Fibroblast of pulmonary artery (primary cell): ENCODE measurements at regions not wholly inside any gene's neighbourhood (a gene's known extent, or its start where the extent isn't known, plus 50 kb on each side); places are given as distances from the start of the nearest gene placed in this dataset.

Experiments
- DNase-seq: peaks from one replicate; pipeline ENCODE4 v3.0.0-alpha.2; 2010; ENCODE audit warnings: low read depth
- H3K4me3 ChIP-seq: replicated peaks from 2 replicates; pipeline ENCODE4 v1.5.1; 2011; ENCODE audit warnings: low read depth, mild to moderate bottlenecking, control low read depth, low read length, moderate library complexity
- TF ChIP-seq, protein P1 (sequence below): IDR thresholded peaks from 2 replicates; pipeline ENCODE4 v1.5.1; 2011; ENCODE audit warnings: mild to moderate bottlenecking, control low read depth, low read length, inconsistent platforms; ENCODE audit errors: missing control alignments

DNA sequence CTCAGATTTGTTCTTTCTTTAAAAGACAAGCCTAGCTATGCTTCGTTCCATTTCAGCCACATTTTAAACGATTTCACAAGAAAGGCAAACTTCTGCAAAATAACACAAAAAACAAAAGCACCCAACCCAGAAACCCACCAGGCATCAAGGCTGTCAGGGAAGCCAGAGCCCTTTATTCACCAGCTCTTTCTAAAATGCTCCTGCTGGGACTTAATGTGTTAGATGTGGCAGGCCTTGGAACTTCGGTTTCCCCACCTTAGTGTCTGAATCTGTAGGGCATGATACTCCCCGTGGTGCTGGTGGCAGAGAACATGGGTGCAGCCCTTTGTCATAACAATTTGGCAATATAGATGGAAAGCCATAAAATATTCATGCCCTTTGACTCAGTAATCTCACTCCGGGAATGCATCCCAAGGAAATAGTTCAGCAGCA is 56.8 kb upstream of the LCTL start:
- DNase-seq = no peak
- no peak overlapping the region for H3K4me3 ChIP-seq
- TF ChIP-seq, protein P1, sequence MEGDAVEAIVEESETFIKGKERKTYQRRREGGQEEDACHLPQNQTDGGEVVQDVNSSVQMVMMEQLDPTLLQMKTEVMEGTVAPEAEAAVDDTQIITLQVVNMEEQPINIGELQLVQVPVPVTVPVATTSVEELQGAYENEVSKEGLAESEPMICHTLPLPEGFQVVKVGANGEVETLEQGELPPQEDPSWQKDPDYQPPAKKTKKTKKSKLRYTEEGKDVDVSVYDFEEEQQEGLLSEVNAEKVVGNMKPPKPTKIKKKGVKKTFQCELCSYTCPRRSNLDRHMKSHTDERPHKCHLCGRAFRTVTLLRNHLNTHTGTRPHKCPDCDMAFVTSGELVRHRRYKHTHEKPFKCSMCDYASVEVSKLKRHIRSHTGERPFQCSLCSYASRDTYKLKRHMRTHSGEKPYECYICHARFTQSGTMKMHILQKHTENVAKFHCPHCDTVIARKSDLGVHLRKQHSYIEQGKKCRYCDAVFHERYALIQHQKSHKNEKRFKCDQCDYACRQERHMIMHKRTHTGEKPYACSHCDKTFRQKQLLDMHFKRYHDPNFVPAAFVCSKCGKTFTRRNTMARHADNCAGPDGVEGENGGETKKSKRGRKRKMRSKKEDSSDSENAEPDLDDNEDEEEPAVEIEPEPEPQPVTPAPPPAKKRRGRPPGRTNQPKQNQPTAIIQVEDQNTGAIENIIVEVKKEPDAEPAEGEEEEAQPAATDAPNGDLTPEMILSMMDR = no peak

GRCh38 chr15:66623801-66624453 is 58.1 kb upstream of the LCTL start:
- H3K4me3 ChIP-seq = no peak overlapping the region
- no peak for DNase-seq
- TF ChIP-seq, protein P1 = no peak

GRCh38 chr15:66625531-66625930 is 59.7 kb upstream of the LCTL start:
- TF ChIP-seq, protein P1 = no peak
- DNase-seq = no peak
- no peak overlapping the region for H3K4me3 ChIP-seq

- DNase-seq = no peak
- TF ChIP-seq, protein P1 = no peak
- no peak overlapping the region for H3K4me3 ChIP-seq
These were observed 60.2 kb upstream of the LCTL start for GRCh38 chr15:66625974-66626373.

DNA sequence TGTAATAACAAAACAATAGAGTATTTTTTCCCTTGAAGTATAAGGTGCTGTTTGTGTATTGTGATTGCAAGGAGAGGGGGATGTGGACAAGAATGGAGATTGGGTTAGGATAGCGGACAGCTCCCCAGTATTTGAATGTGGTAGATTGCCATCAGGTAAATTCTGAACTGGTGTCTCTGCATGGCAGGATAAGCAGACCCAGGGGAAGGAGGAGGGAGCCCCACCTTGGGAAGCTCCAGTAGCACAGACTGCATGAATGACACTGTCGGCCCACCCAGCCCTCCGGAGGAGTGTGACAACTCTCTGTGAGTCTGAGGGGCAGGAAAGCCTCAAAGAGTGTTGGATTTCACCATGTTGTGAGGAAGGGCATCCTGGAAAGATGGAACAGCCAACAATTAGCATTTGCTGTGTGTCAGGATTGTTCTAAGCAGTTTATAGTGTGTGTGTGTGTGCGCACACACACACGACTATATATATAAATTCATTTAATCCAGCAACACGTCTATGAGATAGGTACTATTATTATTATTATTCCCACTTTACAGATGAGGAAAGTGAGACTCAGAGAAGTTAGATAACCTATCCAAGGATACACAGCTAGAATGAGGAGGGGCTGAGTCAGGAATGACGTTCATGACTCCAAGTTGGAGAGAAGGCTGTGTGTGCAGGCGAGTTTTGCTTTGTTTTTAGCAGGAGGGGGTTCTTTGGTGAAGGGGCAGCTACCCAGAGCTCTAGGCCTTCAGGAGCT is 63.4 kb upstream of the LCTL start:
- no peak for DNase-seq
- no peak overlapping the region for H3K4me3 ChIP-seq
- TF ChIP-seq, protein P1 = no peak

DNA sequence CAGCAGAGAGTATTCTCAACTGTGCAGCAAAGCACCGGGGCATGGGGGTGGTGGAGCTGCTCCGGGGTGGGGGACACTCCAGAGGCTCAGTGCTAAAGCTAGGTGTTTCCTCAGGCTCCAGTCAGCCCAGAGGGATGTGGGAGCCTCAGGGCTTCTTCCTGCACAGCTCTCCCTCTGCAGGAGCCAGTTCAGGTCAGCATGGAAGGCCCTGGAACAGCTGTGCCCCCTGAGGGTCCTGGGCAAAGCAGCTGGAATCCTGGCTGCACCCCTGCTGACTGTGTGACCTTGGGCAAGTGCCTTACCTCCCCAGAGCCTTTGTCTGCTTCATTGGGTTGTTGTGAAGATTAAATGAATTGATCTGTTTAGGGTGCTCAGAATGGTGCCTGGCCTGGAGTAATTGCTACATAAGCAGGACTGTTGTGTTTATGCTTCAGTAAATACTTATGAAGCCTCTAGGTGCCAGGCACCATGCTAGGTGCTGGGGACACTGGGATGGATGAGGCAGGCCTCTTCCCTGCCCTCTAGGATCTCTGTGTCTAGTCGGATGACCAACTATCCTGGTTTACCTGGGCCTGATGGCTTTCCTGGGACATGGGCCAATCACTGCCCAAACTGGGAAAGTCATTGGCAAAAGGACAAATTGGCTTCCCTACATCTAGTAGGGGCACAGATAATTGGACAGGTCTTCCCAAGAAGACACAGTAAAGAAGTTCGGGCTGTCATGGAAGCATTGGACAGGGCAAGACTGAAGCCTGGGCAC is 64.2 kb upstream of the LCTL start:
- no peak for DNase-seq
- H3K4me3 ChIP-seq = no peak overlapping the region
- TF ChIP-seq, protein P1 = no peak
